IMR-90 (cell line): ENCODE measurements at regions not wholly inside any gene's neighbourhood (a gene's known extent, or its start where the extent isn't known, plus 50 kb on each side); places are given as distances from the start of the nearest gene placed in this dataset.

Experiments used
- ATAC-seq: fragments of 200-7000 bp; cut with Tn5 transposase; 2 replicates; pipeline ENCODE4 v1.9.1; 2020; ENCODE audit warnings: low read depth, mild to moderate bottlenecking, moderate library complexity
- BruUV-seq: library from RNA; stranded (reverse); fragments of 400-500 nt; replicated peaks from 2 replicates; lab custom pipeline; 2021; lab: Mats Ljungman, UMichigan
- CTCF ChIA-PET: fragments of 300-600 bp; formaldehyde crosslinking; extraction: SDS; loops from one replicate; lab custom pipeline; 2021; ENCODE audit warnings: antibody characterized with exemption; lab: Yijun Ruan, JAX
- POLR2A ChIA-PET: fragments of 300-600 bp; sonication (Branson Sonifier 250); formaldehyde crosslinking; loops from one replicate; lab custom pipeline; 2022; ENCODE audit warnings: antibody characterized with exemption; ENCODE audit not compliant: unreplicated experiment; lab: Charles Lee
- DNase-seq: peaks from one replicate; pipeline ENCODE4 v3.0.0; 2013
- H2AFZ ChIP-seq: replicated peaks from 2 replicates; pipeline ENCODE3; 2013; ENCODE audit warnings: low read length, mild to moderate bottlenecking; ENCODE audit not compliant: poor library complexity
- H2AK5ac ChIP-seq: 2 replicates; pipeline ENCODE4 v1.6.1; 2013; ENCODE audit warnings: low read depth, low read length, inconsistent platforms
- H2AK9ac ChIP-seq: replicated peaks from 2 replicates; pipeline ENCODE3; 2013; ENCODE audit warnings: mild to moderate bottlenecking, low read depth, low read length, moderate library complexity; ENCODE audit not compliant: poor library complexity
- H2BK120ac ChIP-seq: 2 replicates; pipeline ENCODE4 v1.6.1; 2013; ENCODE audit warnings: low read depth, low read length, inconsistent platforms
- H2BK15ac ChIP-seq: 3 replicates; pipeline ENCODE4 v1.6.1; 2013; ENCODE audit warnings: low read depth, low read length, inconsistent platforms
- H2BK20ac ChIP-seq: 2 replicates; pipeline ENCODE4 v1.6.1; 2013; ENCODE audit warnings: low read depth, mild to moderate bottlenecking, inconsistent platforms, low read length, moderate library complexity
- H2BK5ac ChIP-seq: 2 replicates; pipeline ENCODE4 v1.6.1; 2013; ENCODE audit warnings: mild to moderate bottlenecking, low read depth, low read length, inconsistent platforms; ENCODE audit not compliant: poor library complexity, severe bottlenecking
- H3K14ac ChIP-seq: replicated peaks from 2 replicates; pipeline ENCODE4 v1.6.1; 2013; ENCODE audit warnings: low read depth, low read length, inconsistent platforms
- H3K18ac ChIP-seq: 2 replicates; pipeline ENCODE4 v1.6.1; 2013; ENCODE audit warnings: low read depth, low read length, control low read depth
- H3K23ac ChIP-seq: 2 replicates; pipeline ENCODE4 v1.6.1; 2013; ENCODE audit warnings: low read depth, low read length, inconsistent platforms
- H3K27ac ChIP-seq: 2 replicates; pipeline ENCODE4 v1.5.1; 2013; ENCODE audit warnings: mild to moderate bottlenecking, control low read depth, low read length; ENCODE audit not compliant: insufficient read depth
- H3K27me3 ChIP-seq: 2 replicates; pipeline ENCODE4 v1.6.1; 2013; ENCODE audit warnings: low read length; ENCODE audit not compliant: control insufficient read depth, insufficient read depth
- H3K36me3 ChIP-seq: 2 replicates; pipeline ENCODE4 v1.6.1; 2013; ENCODE audit warnings: low read length, mixed read lengths; ENCODE audit not compliant: control insufficient read depth, insufficient read depth
- H3K4ac ChIP-seq: 2 replicates; pipeline ENCODE4 v1.6.1; 2013; ENCODE audit warnings: low read depth, low read length, inconsistent platforms
- H3K4me1 ChIP-seq: 2 replicates; pipeline ENCODE4 v1.6.1; 2013; ENCODE audit warnings: low read length, mixed read lengths; ENCODE audit not compliant: control insufficient read depth, insufficient read depth
- H3K4me2 ChIP-seq: 2 replicates; pipeline ENCODE4 v1.6.1; 2013; ENCODE audit warnings: low read depth, mild to moderate bottlenecking, control low read depth, low read length, moderate library complexity
- H3K4me3 ChIP-seq: 2 replicates; pipeline ENCODE4 v1.5.1; 2013; ENCODE audit warnings: low read depth, mild to moderate bottlenecking, control low read depth, low read length, moderate library complexity; ENCODE audit not compliant: insufficient read depth
- H3K56ac ChIP-seq: 2 replicates; pipeline ENCODE4 v1.6.1; 2013; ENCODE audit warnings: low read length, inconsistent platforms; ENCODE audit not compliant: insufficient read depth; ENCODE audit errors: extremely low read depth
- H3K79me1 ChIP-seq, 2 experiments: 2 replicates each; pipeline ENCODE4 v1.6.1; 2013; ENCODE audit warnings: low read length in 2 of 2, inconsistent platforms in 1 of 2, low read depth in 1 of 2
- H3K9ac ChIP-seq: 2 replicates; pipeline ENCODE4 v1.6.1; 2013; ENCODE audit warnings: low read depth, low read length, control low read depth
- H3K9me1 ChIP-seq: 2 replicates; pipeline ENCODE4 v1.6.1; 2013; ENCODE audit warnings: low read length, inconsistent platforms; ENCODE audit not compliant: insufficient read depth
- H3K9me3 ChIP-seq: 2 replicates; pipeline ENCODE4 v1.6.1; 2013; ENCODE audit warnings: low read length; ENCODE audit not compliant: control insufficient read depth, insufficient read depth
- H4K20me1 ChIP-seq: 2 replicates; pipeline ENCODE4 v1.6.1; 2013; ENCODE audit warnings: low read length, inconsistent platforms; ENCODE audit not compliant: insufficient read depth
- H4K5ac ChIP-seq: 2 replicates; pipeline ENCODE4 v1.6.1; 2013; ENCODE audit warnings: mild to moderate bottlenecking, low read depth, low read length, control low read depth
- H4K8ac ChIP-seq, 2 experiments: 2 replicates each; pipeline ENCODE4 v1.6.1; 2013; ENCODE audit warnings: low read depth in 2 of 2, low read length in 2 of 2, control low read depth in 1 of 2, inconsistent platforms in 1 of 2
- H4K91ac ChIP-seq: 2 replicates; pipeline ENCODE4 v1.6.1; 2013; ENCODE audit warnings: low read depth, low read length, inconsistent platforms; ENCODE audit not compliant: insufficient read depth
- BHLHE40 ChIP-seq: fragments of 150-350 bp; IDR thresholded peaks from 2 replicates; pipeline ENCODE4 v1.6.1; 2016; ENCODE audit warnings: mild to moderate bottlenecking, low read depth, low read length
- CEBPB ChIP-seq: IDR thresholded peaks from 2 replicates; pipeline ENCODE4 v1.6.1; 2012; ENCODE audit warnings: low read depth, low read length, improper control_type of control experiment
- MAZ ChIP-seq: IDR thresholded peaks from 2 replicates; pipeline ENCODE4 v1.6.1; 2012; ENCODE audit warnings: low read depth, mild to moderate bottlenecking, low read length, improper control_type of control experiment, moderate library complexity, borderline replicate concordance
- MXI1 ChIP-seq: IDR thresholded peaks from 2 replicates; pipeline ENCODE4 v1.6.1; 2012; ENCODE audit warnings: low read depth, mild to moderate bottlenecking, low read length, moderate library complexity, borderline replicate concordance
- RFX5 ChIP-seq: IDR thresholded peaks from 2 replicates; pipeline ENCODE4 v1.8.0; 2012; ENCODE audit warnings: low read depth, mild to moderate bottlenecking, low read length, moderate library complexity
- WGBS, 2 experiments: methylation state at CpG; one replicate each; pipeline versions ENCODE4 v1.1.5 to v1.1.7; 2013; ENCODE audit warnings: missing lambda C conversion rate in 2 of 2; ENCODE audit not compliant: insufficient read length in 1 of 2; ENCODE audit errors: extremely low coverage in 2 of 2; 5-methylcytosine and 5-hydroxymethylcytosine counted together
- dilution Hi-C: fragments of 300-500 bp; cut with HindIII; formaldehyde crosslinking; loops from one replicate; pipeline ENCODE4 v1.14.3; 2018; ENCODE audit warnings: low sequenced_read_pairs; ENCODE audit not compliant: unreplicated experiment
- in situ Hi-C: fragments of 300-500 bp; cut with MboI; formaldehyde crosslinking; loops from 3 replicates; pipeline ENCODE4 v1.14.3; 2019; ENCODE audit warnings: low sequenced_read_pairs, inconsistent platforms, mixed read lengths
- intact Hi-C: fragments of 100-400 bp; cut with micrococcal nuclease; formaldehyde crosslinking; loops from 2 replicates; pipeline ENCODE4 v1.10.0; 2022
- TF ChIP-seq, protein P1 (sequence below): fragments of 150-350 bp; IDR thresholded peaks from 2 replicates; pipeline ENCODE4 v1.6.1; 2016; ENCODE audit warnings: low read depth, mild to moderate bottlenecking, low read length, moderate library complexity, borderline replicate concordance
- TF ChIP-seq, protein P2 (sequence below): conservative IDR thresholded peaks from 2 replicates; pipeline ENCODE4 v1.5.1; 2012; ENCODE audit warnings: mild to moderate bottlenecking, low read depth, low read length, improper control_type of control experiment
- TF ChIP-seq, protein P3 (sequence below): fragments of 150-350 bp; IDR thresholded peaks from 2 replicates; pipeline ENCODE4 v1.6.1; 2017; ENCODE audit warnings: mild to moderate bottlenecking, antibody characterized with exemption, low read length, low read depth

- DNase-seq (no peak), ATAC-seq (no peak)
- H3K36me3 ChIP-seq, result no peaks in the 10 kb centered on the region
- no peak overlapping the region for H3K4me2 ChIP-seq
- no peak overlapping the region for H3K14ac ChIP-seq
- 0 out of 2 replicates have a peak overlapping the region, but pooled peaks have one; percentile 3 for H3K4ac ChIP-seq
- H3K9me1 ChIP-seq, result no peaks in the 10 kb centered on the region
- WGBS, 2 experiments, result no CpG with 5 or more reads among the region's 5 CpGs
- no peak overlapping the region for H3K56ac ChIP-seq
- H3K23ac ChIP-seq, result no peak overlapping the region
- no peak overlapping the region for H3K4me3 ChIP-seq
- peak overlapping the region; percentile 63 for H2AFZ ChIP-seq
- peak overlapping the region; percentile 76; the same call in 1 of the 2 replicates for H3K18ac ChIP-seq
- H3K27me3 ChIP-seq, result no peaks in the 10 kb centered on the region
- peak overlapping the region; percentile 21 for H2BK5ac ChIP-seq
- no peaks in the 10 kb centered on the region for H3K9me3 ChIP-seq
- POLR2A ChIA-PET, result no interaction called here
- peak overlapping the region; percentile 71 for H2BK120ac ChIP-seq
- TF ChIP-seq BHLHE40 (no peak), MAZ (no peak), RFX5 (no peak), MXI1 (no peak), CEBPB (no peak)
- TF ChIP-seq, protein P1, sequence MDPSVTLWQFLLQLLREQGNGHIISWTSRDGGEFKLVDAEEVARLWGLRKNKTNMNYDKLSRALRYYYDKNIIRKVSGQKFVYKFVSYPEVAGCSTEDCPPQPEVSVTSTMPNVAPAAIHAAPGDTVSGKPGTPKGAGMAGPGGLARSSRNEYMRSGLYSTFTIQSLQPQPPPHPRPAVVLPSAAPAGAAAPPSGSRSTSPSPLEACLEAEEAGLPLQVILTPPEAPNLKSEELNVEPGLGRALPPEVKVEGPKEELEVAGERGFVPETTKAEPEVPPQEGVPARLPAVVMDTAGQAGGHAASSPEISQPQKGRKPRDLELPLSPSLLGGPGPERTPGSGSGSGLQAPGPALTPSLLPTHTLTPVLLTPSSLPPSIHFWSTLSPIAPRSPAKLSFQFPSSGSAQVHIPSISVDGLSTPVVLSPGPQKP, result no peak
- TF ChIP-seq, protein P2, sequence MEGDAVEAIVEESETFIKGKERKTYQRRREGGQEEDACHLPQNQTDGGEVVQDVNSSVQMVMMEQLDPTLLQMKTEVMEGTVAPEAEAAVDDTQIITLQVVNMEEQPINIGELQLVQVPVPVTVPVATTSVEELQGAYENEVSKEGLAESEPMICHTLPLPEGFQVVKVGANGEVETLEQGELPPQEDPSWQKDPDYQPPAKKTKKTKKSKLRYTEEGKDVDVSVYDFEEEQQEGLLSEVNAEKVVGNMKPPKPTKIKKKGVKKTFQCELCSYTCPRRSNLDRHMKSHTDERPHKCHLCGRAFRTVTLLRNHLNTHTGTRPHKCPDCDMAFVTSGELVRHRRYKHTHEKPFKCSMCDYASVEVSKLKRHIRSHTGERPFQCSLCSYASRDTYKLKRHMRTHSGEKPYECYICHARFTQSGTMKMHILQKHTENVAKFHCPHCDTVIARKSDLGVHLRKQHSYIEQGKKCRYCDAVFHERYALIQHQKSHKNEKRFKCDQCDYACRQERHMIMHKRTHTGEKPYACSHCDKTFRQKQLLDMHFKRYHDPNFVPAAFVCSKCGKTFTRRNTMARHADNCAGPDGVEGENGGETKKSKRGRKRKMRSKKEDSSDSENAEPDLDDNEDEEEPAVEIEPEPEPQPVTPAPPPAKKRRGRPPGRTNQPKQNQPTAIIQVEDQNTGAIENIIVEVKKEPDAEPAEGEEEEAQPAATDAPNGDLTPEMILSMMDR, result no peak
- TF ChIP-seq, protein P3, sequence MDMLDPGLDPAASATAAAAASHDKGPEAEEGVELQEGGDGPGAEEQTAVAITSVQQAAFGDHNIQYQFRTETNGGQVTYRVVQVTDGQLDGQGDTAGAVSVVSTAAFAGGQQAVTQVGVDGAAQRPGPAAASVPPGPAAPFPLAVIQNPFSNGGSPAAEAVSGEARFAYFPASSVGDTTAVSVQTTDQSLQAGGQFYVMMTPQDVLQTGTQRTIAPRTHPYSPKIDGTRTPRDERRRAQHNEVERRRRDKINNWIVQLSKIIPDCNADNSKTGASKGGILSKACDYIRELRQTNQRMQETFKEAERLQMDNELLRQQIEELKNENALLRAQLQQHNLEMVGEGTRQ, result no peak
- no peaks in the 10 kb centered on the region for H3K79me1 ChIP-seq
- no TSS peak for BruUV-seq
- in situ Hi-C loops (no loop called here), intact Hi-C loops (no loop called here), dilution Hi-C loops (no loop called here)
- no peaks in the 10 kb centered on the region for H4K20me1 ChIP-seq
- H2AK9ac ChIP-seq, result no peak overlapping the region
- no peak overlapping the region for H4K5ac ChIP-seq
- peak overlapping the region; percentile 86; the same call in 2 of the 3 replicates for H2BK15ac ChIP-seq
- H3K27ac ChIP-seq, result no peak overlapping the region
- no peak overlapping the region for H3K9ac ChIP-seq
- H4K91ac ChIP-seq, result peak overlapping the region; percentile 25
- H4K8ac ChIP-seq, result peak overlapping the region in 1 of 2 experiments; percentile 17; a peak in 3 of 4 replicates
- peaks cover 2% of the 10 kb centered on the region; the same call in 1 of the 2 replicates for H3K4me1 ChIP-seq
- CTCF ChIA-PET, result no interaction called here
- peak overlapping the region; percentile 80; the same call in 1 of the 2 replicates for H2BK20ac ChIP-seq
- H2AK5ac ChIP-seq, result 0 out of 2 replicates have a peak overlapping the region, but pooled peaks have one; percentile 34
These were observed 866.7 kb upstream of the TMEM132C start for GRCh38 chr12:127400221-127400620.
